22Rv1 (cell line): ENCODE measurements at regions not wholly inside any gene's neighbourhood (a gene's known extent, or its start where the extent isn't known, plus 50 kb on each side); places are given as distances from the start of the nearest gene placed in this dataset.

Experiments
- ZFX ChIP-seq: fragments of 450-650 bp; IDR thresholded peaks from 2 replicates; pipeline ENCODE4 v1.6.1; 2017; ENCODE audit warnings: antibody characterized with exemption, borderline replicate concordance
- TF ChIP-seq, protein P1 (sequence below): fragments of 450-650 bp; IDR thresholded peaks from 2 replicates; pipeline ENCODE4 v1.5.1; 2017; ENCODE audit warnings: mild to moderate bottlenecking

DNA sequence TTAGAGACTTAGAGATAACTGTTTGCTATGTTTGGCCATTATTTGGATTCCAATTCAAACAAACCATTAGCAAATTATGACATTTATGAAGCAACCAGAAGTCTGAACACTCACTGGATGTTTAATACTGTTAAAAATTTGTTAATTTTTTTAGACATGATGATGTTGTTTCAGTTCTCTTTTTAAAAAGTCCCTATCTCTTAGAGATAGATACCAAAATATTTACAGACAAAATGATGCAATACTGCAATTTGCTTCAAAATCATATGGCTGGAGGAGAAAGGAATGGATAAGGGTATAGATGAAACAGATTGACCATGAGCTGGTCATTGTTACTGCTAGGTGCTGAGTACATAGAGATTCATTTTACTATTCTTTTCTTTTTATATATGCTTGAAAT, 534.6 kb downstream of the BCOR start:
- TF ChIP-seq, protein P1, sequence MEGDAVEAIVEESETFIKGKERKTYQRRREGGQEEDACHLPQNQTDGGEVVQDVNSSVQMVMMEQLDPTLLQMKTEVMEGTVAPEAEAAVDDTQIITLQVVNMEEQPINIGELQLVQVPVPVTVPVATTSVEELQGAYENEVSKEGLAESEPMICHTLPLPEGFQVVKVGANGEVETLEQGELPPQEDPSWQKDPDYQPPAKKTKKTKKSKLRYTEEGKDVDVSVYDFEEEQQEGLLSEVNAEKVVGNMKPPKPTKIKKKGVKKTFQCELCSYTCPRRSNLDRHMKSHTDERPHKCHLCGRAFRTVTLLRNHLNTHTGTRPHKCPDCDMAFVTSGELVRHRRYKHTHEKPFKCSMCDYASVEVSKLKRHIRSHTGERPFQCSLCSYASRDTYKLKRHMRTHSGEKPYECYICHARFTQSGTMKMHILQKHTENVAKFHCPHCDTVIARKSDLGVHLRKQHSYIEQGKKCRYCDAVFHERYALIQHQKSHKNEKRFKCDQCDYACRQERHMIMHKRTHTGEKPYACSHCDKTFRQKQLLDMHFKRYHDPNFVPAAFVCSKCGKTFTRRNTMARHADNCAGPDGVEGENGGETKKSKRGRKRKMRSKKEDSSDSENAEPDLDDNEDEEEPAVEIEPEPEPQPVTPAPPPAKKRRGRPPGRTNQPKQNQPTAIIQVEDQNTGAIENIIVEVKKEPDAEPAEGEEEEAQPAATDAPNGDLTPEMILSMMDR = no peak
- no peak for TF ChIP-seq ZFX
